ENCODE measurements at regions not wholly inside any gene's neighbourhood (a gene's known extent, or its start where the extent isn't known, plus 50 kb on each side); places are given as distances from the start of the nearest gene placed in this dataset.

- no peak for DNase-seq (ENCODE audit: low spot score)
Observed at GRCh38 chr4:64582492-64582891, 173.2 kb upstream of the TECRL start.

GRCh38 chr4:64581422-64581821 is 172.2 kb upstream of the TECRL start:
- no peak for DNase-seq (ENCODE audit: low spot score)

- DNase-seq (ENCODE audit: low spot score): no peak
Observed at GRCh38 chr4:64564126-64564525, 154.9 kb upstream of the TECRL start.

- no peak for DNase-seq (ENCODE audit: low spot score)
Observed at GRCh38 chr4:64559571-64559970, 150.3 kb upstream of the TECRL start.

- no peak for DNase-seq (ENCODE audit: low spot score)
Observed at GRCh38 chr4:64551125-64551524, 141.9 kb upstream of the TECRL start.

- no peak for DNase-seq (ENCODE audit: low spot score)
Observed at GRCh38 chr4:64545593-64545992, 136.3 kb upstream of the TECRL start.

GRCh38 chr4:64539234-64539849 is 130.1 kb upstream of the TECRL start:
- peak; percentile 8 for DNase-seq (ENCODE audit: low spot score)

- DNase-seq (ENCODE audit: low spot score): no peak
Observed at GRCh38 chr4:64538219-64538618, 129.0 kb upstream of the TECRL start.

GRCh38 chr4:64533637-64534036 is 124.4 kb upstream of the TECRL start:
- no peak for DNase-seq (ENCODE audit: low spot score)

GRCh38 chr4:64533159-64533558 is 123.9 kb upstream of the TECRL start:
- no peak for DNase-seq (ENCODE audit: low spot score)

GRCh38 chr4:64520421-64520820 is 111.2 kb upstream of the TECRL start:
- DNase-seq (ENCODE audit: low spot score): no peak

- DNase-seq (ENCODE audit: low spot score): no peak
Observed at GRCh38 chr4:64518600-64518999, 109.3 kb upstream of the TECRL start.

- no peak for DNase-seq (ENCODE audit: low spot score)
Observed at GRCh38 chr4:64516176-64516575, 106.9 kb upstream of the TECRL start.

GRCh38 chr4:64508089-64508488 is 98.8 kb upstream of the TECRL start:
- DNase-seq (ENCODE audit: low spot score): no peak

GRCh38 chr4:64503945-64504675 is 94.9 kb upstream of the TECRL start:
- DNase-seq (ENCODE audit: low spot score): no peak

- DNase-seq (ENCODE audit: low spot score): no peak
Observed at GRCh38 chr4:64503416-64503815, 94.2 kb upstream of the TECRL start.

- DNase-seq (ENCODE audit: low spot score): no peak
Observed at GRCh38 chr4:64497491-64497890, 88.2 kb upstream of the TECRL start.

GRCh38 chr4:64495946-64496345 is 86.7 kb upstream of the TECRL start:
- DNase-seq (ENCODE audit: low spot score): no peak

GRCh38 chr4:64489628-64490027 is 80.4 kb upstream of the TECRL start:
- no peak for DNase-seq (ENCODE audit: low spot score)

GRCh38 chr4:64479338-64479737 is 70.1 kb upstream of the TECRL start:
- DNase-seq (ENCODE audit: low spot score): no peak

- no peak for DNase-seq (ENCODE audit: low spot score)
Observed at GRCh38 chr4:64477127-64477526, 67.9 kb upstream of the TECRL start.

GRCh38 chr4:64465263-64465662 is 56.0 kb upstream of the TECRL start:
- DNase-seq (ENCODE audit: low spot score): no peak

- DNase-seq (ENCODE audit: low spot score): no peak
Observed at GRCh38 chr4:64464581-64464980, 55.3 kb upstream of the TECRL start.
